GM12878 (cell line): ENCODE measurements at regions not wholly inside any gene's neighbourhood (a gene's known extent, or its start where the extent isn't known, plus 50 kb on each side); places are given as distances from the start of the nearest gene placed in this dataset.

Experiments
- DPF2 ChIP-seq: fragments of 450-650 bp; IDR thresholded peaks from 2 replicates; pipeline ENCODE4 v1.6.1; 2017; ENCODE audit warnings: mild to moderate bottlenecking
- GATAD2B ChIP-seq: fragments of 450-650 bp; conservative IDR thresholded peaks from 2 replicates; pipeline ENCODE4 v1.6.1; 2017; ENCODE audit warnings: low read depth, mild to moderate bottlenecking, moderate library complexity
- RAD21 ChIP-seq: IDR thresholded peaks from 2 replicates; pipeline ENCODE4 v1.6.1; 2011; ENCODE audit warnings: mild to moderate bottlenecking, low read depth, low read length, moderate library complexity; ENCODE audit not compliant: insufficient read depth
- ZNF24 ChIP-seq: fragments of 450-650 bp; IDR thresholded peaks from 2 replicates; pipeline ENCODE4 v1.6.1; 2017; ENCODE audit warnings: antibody characterized with exemption, mild to moderate bottlenecking

- TF ChIP-seq ZNF24 (no peak), RAD21 (no peak), GATAD2B (no peak), DPF2 (no peak)
These were observed 170.5 kb downstream of the CDC14C start for GRCh38 chr7:49094866-49095265.
